Trophoblast cell (in vitro differentiated cells and primary cell): ENCODE measurements at regions not wholly inside any gene's neighbourhood (a gene's known extent, or its start where the extent isn't known, plus 50 kb on each side); places are given as distances from the start of the nearest gene placed in this dataset.

ENCODE experiments used
- DNase-seq, 2 donors: peaks; one replicate each; pipeline ENCODE4 v3.0.0-alpha.2; 2016
- H2AFZ ChIP-seq: 2 replicates; pipeline ENCODE4 v1.6.1; 2013; ENCODE audit warnings: low read length, moderate library complexity, mild to moderate bottlenecking; ENCODE audit not compliant: insufficient read depth, poor library complexity
- H2AK5ac ChIP-seq: 2 replicates; pipeline ENCODE4 v1.6.1; 2013; ENCODE audit warnings: mild to moderate bottlenecking, low read length
- H2BK120ac ChIP-seq: 2 replicates; pipeline ENCODE4 v1.6.1; 2013; ENCODE audit warnings: low read length, mild to moderate bottlenecking, moderate library complexity; ENCODE audit not compliant: insufficient read depth, poor library complexity
- H2BK12ac ChIP-seq: 2 replicates; pipeline ENCODE4 v1.6.1; 2013; ENCODE audit warnings: mild to moderate bottlenecking, low read length, moderate library complexity
- H2BK5ac ChIP-seq: 2 replicates; pipeline ENCODE4 v1.6.1; 2013; ENCODE audit warnings: low read length, low read depth, moderate library complexity, mild to moderate bottlenecking; ENCODE audit not compliant: poor library complexity
- H3K14ac ChIP-seq: 2 replicates; pipeline ENCODE4 v1.6.1; 2013; ENCODE audit warnings: mild to moderate bottlenecking, low read length
- H3K18ac ChIP-seq: 2 replicates; pipeline ENCODE4 v1.6.1; 2013; ENCODE audit warnings: mild to moderate bottlenecking, low read length
- H3K23ac ChIP-seq: 2 replicates; pipeline ENCODE4 v1.6.1; 2013; ENCODE audit warnings: low read length
- H3K27ac ChIP-seq: 2 replicates; pipeline ENCODE4 v1.5.1; 2013; ENCODE audit warnings: low read depth, mild to moderate bottlenecking, inconsistent platforms, low read length, moderate library complexity
- H3K27me3 ChIP-seq: 2 replicates; pipeline ENCODE4 v1.6.1; 2013; ENCODE audit warnings: inconsistent platforms, mild to moderate bottlenecking, low read length, moderate library complexity; ENCODE audit not compliant: insufficient read depth
- H3K36me3 ChIP-seq, 2 experiments: 1 replicate in 1 of 2; 2 replicates in 1 of 2; pipeline ENCODE4 v1.6.1; 2013; ENCODE audit warnings: low read length in 2 of 2, mild to moderate bottlenecking in 2 of 2, moderate library complexity in 1 of 2; ENCODE audit not compliant: insufficient read depth in 2 of 2, control insufficient read depth in 1 of 2
- H3K4ac ChIP-seq: 2 replicates; pipeline ENCODE4 v1.6.1; 2013; ENCODE audit warnings: low read depth, mild to moderate bottlenecking, low read length, moderate library complexity
- H3K4me1 ChIP-seq, 2 experiments: 1 replicate in 1 of 2; 2 replicates in 1 of 2; pipeline ENCODE4 v1.6.1; 2013; ENCODE audit warnings: low read length in 2 of 2, mild to moderate bottlenecking in 2 of 2, moderate library complexity in 1 of 2; ENCODE audit not compliant: insufficient read depth in 2 of 2, control insufficient read depth in 1 of 2
- H3K4me2 ChIP-seq: 2 replicates; pipeline ENCODE4 v1.6.1; 2013; ENCODE audit warnings: inconsistent platforms, mild to moderate bottlenecking, low read length, moderate library complexity
- H3K4me3 ChIP-seq: 2 replicates; pipeline ENCODE4 v1.5.1; 2013; ENCODE audit warnings: mild to moderate bottlenecking, low read depth, low read length, inconsistent platforms
- H3K79me1 ChIP-seq: one replicate; pipeline ENCODE4 v1.6.1; 2013; ENCODE audit warnings: low read length
- H3K79me2 ChIP-seq: 2 replicates; pipeline ENCODE4 v1.6.1; 2013; ENCODE audit warnings: low read length, mild to moderate bottlenecking; ENCODE audit not compliant: control insufficient read depth, insufficient read depth, poor library complexity
- H3K9ac ChIP-seq: 2 replicates; pipeline ENCODE4 v1.6.1; 2013; ENCODE audit warnings: mild to moderate bottlenecking, low read length
- H3K9me3 ChIP-seq: 2 replicates; pipeline ENCODE4 v1.6.1; 2013; ENCODE audit warnings: low read depth, mild to moderate bottlenecking, control low read depth, inconsistent platforms, low read length; ENCODE audit not compliant: insufficient read depth
- H4K12ac ChIP-seq: 2 replicates; pipeline ENCODE4 v1.6.1; 2013; ENCODE audit warnings: low read depth, mild to moderate bottlenecking, low read length, moderate library complexity
- H4K8ac ChIP-seq: 2 replicates; pipeline ENCODE4 v1.6.1; 2013; ENCODE audit warnings: low read depth, mild to moderate bottlenecking, low read length, moderate library complexity
- H4K91ac ChIP-seq: one replicate; pipeline ENCODE4 v1.6.1; 2013; ENCODE audit warnings: low read depth, mild to moderate bottlenecking, low read length, moderate library complexity
- WGBS: extraction: QIAGEN DNeasy Blood & Tissue Kit; methylation state at CpG from one replicate; pipeline ENCODE4 v1.1.7; 2013; ENCODE audit warnings: missing lambda C conversion rate; ENCODE audit not compliant: insufficient read length, insufficient coverage; ENCODE audit errors: extremely low coverage; 5-methylcytosine and 5-hydroxymethylcytosine counted together

DNA sequence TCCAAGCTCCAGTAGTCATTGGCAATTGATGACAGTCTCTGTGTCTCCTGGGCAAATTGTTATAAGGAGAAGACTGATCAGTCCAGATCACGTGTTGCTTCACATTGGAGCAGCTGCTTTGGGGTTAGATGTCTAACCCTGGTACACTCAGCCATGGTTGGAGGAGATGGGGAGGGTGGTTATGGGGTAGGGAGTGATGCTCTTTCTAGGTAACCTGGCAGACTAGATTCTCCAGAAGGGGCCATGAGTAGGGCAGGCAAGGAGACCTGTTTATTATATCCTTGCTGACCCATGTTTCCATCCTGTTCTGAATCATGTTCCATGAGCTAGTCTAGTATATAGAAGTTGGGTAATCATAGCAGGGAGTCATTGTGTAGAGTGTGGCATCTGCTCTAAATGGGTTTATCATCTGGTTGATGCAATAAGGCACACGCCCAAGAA, 50.8 kb upstream of the BACH2 start:
- Histone ChIP-seq H3K36me3 (no peaks in the 10 kb centered on the region), H3K4me1 (peaks cover 0 to 2% of the 10 kb centered on the region in 2 experiments), H2BK120ac (no peak overlapping the region), H3K14ac (no peak overlapping the region), H3K79me1 (no peaks in the 10 kb centered on the region), H3K4ac (no peak overlapping the region), H3K9ac (no peak overlapping the region), H3K4me3 (no peak overlapping the region), H4K91ac (no peak overlapping the region), H4K8ac (no peak overlapping the region), H3K9me3 (no peaks in the 10 kb centered on the region), H2BK12ac (no peak overlapping the region), H3K27ac (no peak overlapping the region), H2AFZ (no peak overlapping the region), H3K27me3 (no peaks in the 10 kb centered on the region), H2AK5ac (no peak overlapping the region), H3K4me2 (no peak overlapping the region), H3K79me2 (no peaks in the 10 kb centered on the region), H2BK5ac (no peak overlapping the region), H4K12ac (no peak overlapping the region), H3K18ac (no peak overlapping the region), H3K23ac (no peak overlapping the region)
- DNase-seq = no peak
- no CpG with 5 or more reads among the region's 2 CpGs for WGBS

DNA sequence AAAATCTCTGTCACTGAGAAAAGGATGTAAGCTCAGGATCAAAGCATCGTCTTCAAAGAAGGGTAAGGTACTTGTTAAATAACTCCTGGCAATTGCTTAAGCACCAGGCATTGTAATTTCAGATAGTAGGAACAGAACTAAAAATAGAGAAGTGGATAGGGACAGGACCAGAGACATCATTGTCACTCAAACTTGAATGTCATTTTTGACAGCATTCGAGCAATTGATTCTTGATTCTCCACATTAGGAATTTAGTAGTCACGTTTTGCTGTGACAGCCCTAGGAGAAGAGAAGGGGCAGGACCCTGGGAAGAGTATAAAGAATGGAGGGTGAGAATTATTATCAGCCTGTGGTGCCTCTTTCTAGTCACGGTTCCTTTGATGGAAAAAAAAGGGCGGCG, 50.1 kb upstream of the BACH2 start:
- H4K8ac ChIP-seq = no peak overlapping the region
- H3K4me1 ChIP-seq = peaks cover 0 to 2% of the 10 kb centered on the region in 2 experiments
- no peak for DNase-seq
- H3K4ac ChIP-seq = no peak overlapping the region
- no peak overlapping the region for H3K23ac ChIP-seq
- H3K27me3 ChIP-seq = no peaks in the 10 kb centered on the region
- H2AFZ ChIP-seq = no peak overlapping the region
- no peak overlapping the region for H2BK12ac ChIP-seq
- H2BK120ac ChIP-seq = no peak overlapping the region
- no peaks in the 10 kb centered on the region for H3K79me1 ChIP-seq
- H2AK5ac ChIP-seq = no peak overlapping the region
- H3K36me3 ChIP-seq = no peaks in the 10 kb centered on the region
- no peak overlapping the region for H4K91ac ChIP-seq
- H3K27ac ChIP-seq = no peak overlapping the region
- H3K9ac ChIP-seq = no peak overlapping the region
- no peak overlapping the region for H3K4me2 ChIP-seq
- WGBS = no CpG with 5 or more reads among the region's 6 CpGs
- H3K4me3 ChIP-seq = no peak overlapping the region
- H2BK5ac ChIP-seq = no peak overlapping the region
- no peak overlapping the region for H3K18ac ChIP-seq
- H4K12ac ChIP-seq = no peak overlapping the region
- no peak overlapping the region for H3K14ac ChIP-seq
- H3K79me2 ChIP-seq = no peaks in the 10 kb centered on the region
- H3K9me3 ChIP-seq = no peaks in the 10 kb centered on the region
